ENCODE measurements at regions not wholly inside any gene's neighbourhood (a gene's known extent, or its start where the extent isn't known, plus 50 kb on each side); places are given as distances from the start of the nearest gene placed in this dataset.

- POLR2A ChIA-PET, result no interaction called here
- no peak overlapping the region for H3K27ac Mint-ChIP-seq
- peaks cover 34% of the 10 kb centered on the region for H3K4me1 Mint-ChIP-seq (ENCODE audit: low read depth)
- H3K4me3 Mint-ChIP-seq, result no peak overlapping the region
- CTCF ChIA-PET, result no interaction called here
- intact Hi-C loops (cut with micrococcal nuclease), result no loop called here
- DNase-seq, result no peak
- no peaks in the 10 kb centered on the region for H3K27me3 Mint-ChIP-seq
- H3K36me3 Mint-ChIP-seq, result no peaks in the 10 kb centered on the region
- H3K9me3 Mint-ChIP-seq, result no peaks in the 10 kb centered on the region
Measured at GRCh38 chr16:72480911-72481310, 309.0 kb upstream of the PMFBP1 start.

DNA sequence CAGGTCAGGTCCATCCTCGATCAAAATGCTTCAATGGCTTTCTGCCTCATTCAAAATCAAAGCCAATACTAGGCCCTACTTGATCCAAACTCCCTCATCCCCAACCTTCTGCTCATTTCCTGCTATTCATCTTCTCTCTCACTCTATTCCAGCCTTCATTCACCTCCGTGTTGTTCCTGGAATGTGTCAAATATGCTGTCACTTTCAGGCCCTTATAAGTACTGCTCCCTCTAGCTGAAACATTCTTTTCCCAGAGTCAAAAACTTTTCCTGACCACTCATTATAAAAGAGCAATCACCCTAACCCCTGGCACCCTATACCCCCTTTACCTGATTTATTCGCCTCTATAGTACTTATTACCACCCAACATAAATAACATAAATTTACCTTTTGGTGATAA, 303.7 kb upstream of the PMFBP1 start:
- H3K27me3 Mint-ChIP-seq, result no peaks in the 10 kb centered on the region
- intact Hi-C loops (cut with micrococcal nuclease), result loop anchor here (10.0 kb wide), 1 partner anchor 309 kb away; no protein-coding TSS in a partner anchor
- no peaks in the 10 kb centered on the region for H3K36me3 Mint-ChIP-seq
- CTCF ChIA-PET, result no interaction called here
- peaks cover 18% of the 10 kb centered on the region for H3K4me1 Mint-ChIP-seq (ENCODE audit: low read depth)
- POLR2A ChIA-PET, result no interaction called here
- H3K9me3 Mint-ChIP-seq, result no peaks in the 10 kb centered on the region
- H3K4me3 Mint-ChIP-seq, result no peak overlapping the region
- H3K27ac Mint-ChIP-seq, result no peak overlapping the region
- no peak for DNase-seq

DNA sequence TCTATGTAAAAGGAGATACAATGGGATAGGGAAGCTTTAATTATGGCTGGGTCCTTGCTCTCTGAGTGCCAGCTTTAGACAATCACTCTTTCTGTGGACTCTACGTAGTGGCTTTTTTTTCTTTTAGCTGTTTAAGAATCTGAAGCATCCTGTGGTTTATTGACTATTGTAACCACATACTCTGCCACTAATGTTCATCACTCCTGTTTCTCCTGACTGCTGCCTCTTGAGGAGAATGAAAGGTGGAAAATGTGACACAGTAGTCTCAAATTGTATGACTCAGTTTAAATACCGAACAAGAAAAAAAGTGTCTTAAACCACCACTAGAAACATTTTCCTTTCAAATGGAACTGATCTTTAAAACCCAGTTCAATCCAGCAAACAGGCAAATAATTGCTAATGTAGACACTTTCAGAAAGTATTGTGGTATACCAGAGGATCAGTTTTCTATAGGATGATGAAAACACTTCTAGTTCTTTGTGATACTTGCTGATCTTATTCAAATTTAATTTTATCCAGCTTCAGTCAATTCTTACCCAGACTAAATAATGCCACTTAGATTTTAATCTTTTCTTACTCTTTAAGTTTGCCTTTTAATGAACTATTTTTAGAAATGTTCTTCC, 302.7 kb upstream of the PMFBP1 start:
- no peak for DNase-seq
- ChIA-PET POLR2A (no interaction called here), CTCF (interaction anchor here (0.5 to 0.9 kb wide), 2 partner anchors 17 to 1822 kb away, joined by 3 to 5 read pairs; partner anchors contain the start of gene PSMD7)
- Mint-ChIP-seq H3K9me3 (no peaks in the 10 kb centered on the region), H3K4me3 (no peak overlapping the region), H3K36me3 (no peaks in the 10 kb centered on the region), H3K4me1 (ENCODE audit: low read depth) (peaks cover 15% of the 10 kb centered on the region), H3K27me3 (no peaks in the 10 kb centered on the region), H3K27ac (peak overlapping the region; percentile 11)
- intact Hi-C loops (cut with micrococcal nuclease), result loop anchor here (1.0 to 10.0 kb wide), 2 partner anchors 8 to 310 kb away; no protein-coding TSS in a partner anchor

DNA sequence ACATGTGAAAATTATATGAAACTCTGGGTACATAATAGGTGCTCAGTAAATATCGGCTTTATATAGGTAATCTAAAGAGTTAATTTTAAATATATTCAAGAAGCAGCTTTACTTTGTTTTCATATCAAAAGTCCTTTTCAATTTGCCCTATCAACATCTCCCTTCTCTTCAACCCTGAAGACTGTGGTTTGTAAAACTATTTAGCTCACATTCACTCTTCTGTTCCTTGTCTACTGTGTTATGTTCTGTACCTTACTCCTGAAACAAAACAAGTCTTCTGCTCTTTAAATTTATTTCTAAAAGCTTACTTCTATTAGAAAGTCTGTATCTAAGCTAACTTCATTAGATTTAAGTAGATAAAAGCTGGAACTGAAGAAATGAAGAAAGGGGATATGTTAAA, 301.7 kb upstream of the PMFBP1 start:
- Mint-ChIP-seq H3K4me3 (no peak overlapping the region), H3K36me3 (no peaks in the 10 kb centered on the region), H3K9me3 (no peaks in the 10 kb centered on the region), H3K27me3 (no peaks in the 10 kb centered on the region), H3K4me1 (ENCODE audit: low read depth) (peaks cover 15% of the 10 kb centered on the region), H3K27ac (no peak overlapping the region)
- intact Hi-C loops (cut with micrococcal nuclease), result loop anchor here (1.0 to 10.0 kb wide), 2 partner anchors 9 to 311 kb away; no protein-coding TSS in a partner anchor
- POLR2A ChIA-PET, result no interaction called here
- DNase-seq, result no peak
- CTCF ChIA-PET, result interaction anchor here (0.9 to 1.7 kb wide), 4 partner anchors 18 to 349 kb away, joined by 3 to 5 read pairs (median 4); no protein-coding TSS in a partner anchor

DNA sequence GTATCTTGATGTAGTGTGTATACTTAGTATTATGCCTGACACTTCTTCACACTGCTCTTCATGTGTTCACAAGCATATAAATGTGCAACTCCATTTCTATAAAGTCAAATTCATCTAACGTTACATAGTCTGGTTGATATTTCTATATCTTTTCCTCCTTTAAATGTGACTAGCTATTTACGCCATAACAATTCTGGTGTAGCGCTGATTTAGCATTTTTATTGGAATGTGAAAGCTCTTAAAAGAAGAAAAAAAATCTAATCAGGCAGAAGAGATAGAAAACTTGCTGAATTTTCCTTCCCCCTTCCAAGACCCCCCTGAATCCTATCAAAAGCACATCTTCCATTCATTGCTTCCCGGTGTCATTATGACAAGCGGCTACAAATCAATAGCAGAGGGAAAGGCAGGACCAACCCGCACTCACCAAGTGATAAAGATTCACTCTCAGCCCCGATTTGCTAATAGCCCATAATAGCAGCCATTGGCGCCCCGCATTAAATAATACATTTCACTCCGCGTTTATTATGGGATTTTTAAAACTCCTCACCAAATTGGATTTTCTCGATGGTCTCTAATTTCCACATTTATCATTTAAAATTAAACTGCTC, 299.5 kb upstream of the PMFBP1 start:
- no peak for DNase-seq
- POLR2A ChIA-PET, result no interaction called here
- H3K27ac Mint-ChIP-seq, result no peak overlapping the region
- H3K4me1 Mint-ChIP-seq (ENCODE audit: low read depth), result peaks cover 15% of the 10 kb centered on the region
- no peaks in the 10 kb centered on the region for H3K36me3 Mint-ChIP-seq
- no peaks in the 10 kb centered on the region for H3K9me3 Mint-ChIP-seq
- intact Hi-C loops (cut with micrococcal nuclease), result loop anchor here (10.0 kb wide), 1 partner anchor 313 kb away; no protein-coding TSS in a partner anchor
- H3K4me3 Mint-ChIP-seq, result no peak overlapping the region
- CTCF ChIA-PET, result interaction anchor here (1.3 to 1.9 kb wide), 2 partner anchors 31 to 346 kb away, joined by 4 to 9 read pairs; no protein-coding TSS in a partner anchor
- H3K27me3 Mint-ChIP-seq, result no peaks in the 10 kb centered on the region

DNA sequence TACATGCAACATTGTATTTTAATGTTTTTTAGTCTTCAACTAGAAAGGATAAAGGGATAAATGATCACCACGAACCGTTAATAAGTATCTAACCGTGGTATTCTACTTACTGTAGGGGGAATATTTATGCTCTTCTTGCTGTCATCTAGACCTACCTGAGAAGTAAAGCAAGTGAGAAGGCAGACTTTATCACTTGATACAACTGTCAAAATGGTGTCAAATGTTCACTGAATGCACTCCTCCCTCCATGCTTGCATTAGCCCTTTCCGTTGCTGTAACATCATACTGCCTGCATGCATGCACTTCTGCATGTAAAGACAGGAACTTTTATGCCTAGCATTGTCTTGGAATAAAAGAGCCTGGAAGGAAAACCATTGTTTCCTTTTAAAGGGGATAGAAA, 298.6 kb upstream of the PMFBP1 start:
- ChIA-PET CTCF (no interaction called here), POLR2A (no interaction called here)
- Mint-ChIP-seq H3K27me3 (no peaks in the 10 kb centered on the region), H3K36me3 (no peaks in the 10 kb centered on the region), H3K9me3 (no peaks in the 10 kb centered on the region), H3K4me1 (ENCODE audit: low read depth) (peaks cover 12% of the 10 kb centered on the region), H3K27ac (no peak overlapping the region), H3K4me3 (no peak overlapping the region)
- DNase-seq, result no peak
- intact Hi-C loops (cut with micrococcal nuclease), result loop anchor here (10.0 kb wide), 1 partner anchor 314 kb away; no protein-coding TSS in a partner anchor

DNA sequence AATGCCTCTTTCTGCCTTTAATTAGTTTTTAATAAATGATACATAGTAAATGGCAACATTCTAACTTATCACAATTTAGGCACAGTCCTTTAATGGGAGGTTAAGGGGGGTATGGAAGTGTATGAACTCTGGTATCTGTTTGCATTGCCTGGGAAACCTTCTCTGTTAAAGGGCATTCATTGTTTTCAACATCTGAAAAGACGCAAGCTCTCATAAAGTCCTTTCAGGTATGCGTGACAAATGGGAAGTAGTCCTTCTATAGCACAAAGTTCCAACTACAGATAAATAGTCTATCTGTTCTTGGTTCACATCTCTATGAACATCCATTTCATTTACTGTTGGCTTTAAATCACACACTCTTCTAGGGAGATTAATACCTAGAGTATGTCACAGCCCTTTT, 298.0 kb upstream of the PMFBP1 start:
- H3K4me1 Mint-ChIP-seq (ENCODE audit: low read depth), result peaks cover 8% of the 10 kb centered on the region
- no peaks in the 10 kb centered on the region for H3K9me3 Mint-ChIP-seq
- ChIA-PET POLR2A (no interaction called here), CTCF (no interaction called here)
- DNase-seq, result no peak
- H3K4me3 Mint-ChIP-seq, result no peak overlapping the region
- intact Hi-C loops (cut with micrococcal nuclease), result loop anchor here (10.0 kb wide), 1 partner anchor 315 kb away; no protein-coding TSS in a partner anchor
- no peak overlapping the region for H3K27ac Mint-ChIP-seq
- H3K36me3 Mint-ChIP-seq, result no peaks in the 10 kb centered on the region
- no peaks in the 10 kb centered on the region for H3K27me3 Mint-ChIP-seq

DNA sequence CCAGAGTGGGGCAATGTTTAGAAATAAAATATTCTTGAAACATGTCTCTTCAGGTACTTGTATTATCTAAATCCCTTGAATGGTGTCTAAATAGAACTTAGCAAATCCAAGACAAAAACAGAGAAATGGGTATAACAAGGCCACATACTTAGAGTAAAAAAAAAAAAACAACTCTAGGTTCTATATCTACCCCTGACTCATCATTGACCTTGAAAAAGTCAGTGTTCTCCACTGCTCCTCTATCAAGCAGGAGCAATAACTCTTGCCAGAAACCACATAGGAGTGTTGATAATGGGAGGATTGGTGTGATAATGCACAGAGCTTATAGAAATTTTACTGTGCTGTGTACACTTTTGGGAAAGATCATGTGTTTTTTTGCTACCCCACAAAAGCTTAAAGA, 296.6 kb upstream of the PMFBP1 start:
- intact Hi-C loops (cut with micrococcal nuclease), result no loop called here
- ChIA-PET POLR2A (no interaction called here), CTCF (no interaction called here)
- Mint-ChIP-seq H3K27ac (no peak overlapping the region), H3K9me3 (no peaks in the 10 kb centered on the region), H3K4me1 (ENCODE audit: low read depth) (no peaks in the 10 kb centered on the region), H3K27me3 (no peaks in the 10 kb centered on the region), H3K36me3 (no peaks in the 10 kb centered on the region), H3K4me3 (no peak overlapping the region)
- DNase-seq, result no peak

GRCh38 chr16:72467157-72467759, 295.3 kb upstream of the PMFBP1 start:
- Mint-ChIP-seq H3K27me3 (no peaks in the 10 kb centered on the region), H3K36me3 (no peaks in the 10 kb centered on the region), H3K9me3 (no peaks in the 10 kb centered on the region), H3K27ac (no peak overlapping the region), H3K4me3 (no peak overlapping the region), H3K4me1 (ENCODE audit: low read depth) (no peaks in the 10 kb centered on the region)
- DNase-seq, result no peak
- CTCF ChIA-PET, result interaction anchor here (0.7 to 3.8 kb wide), 10 partner anchors 9 to 345 kb away, joined by 3 to 29 read pairs (median 4); no protein-coding TSS in a partner anchor
- POLR2A ChIA-PET, result no interaction called here
- intact Hi-C loops (cut with micrococcal nuclease), result loop anchor here (1.0 kb wide), 1 partner anchor 67 kb away; no protein-coding TSS in a partner anchor

DNA sequence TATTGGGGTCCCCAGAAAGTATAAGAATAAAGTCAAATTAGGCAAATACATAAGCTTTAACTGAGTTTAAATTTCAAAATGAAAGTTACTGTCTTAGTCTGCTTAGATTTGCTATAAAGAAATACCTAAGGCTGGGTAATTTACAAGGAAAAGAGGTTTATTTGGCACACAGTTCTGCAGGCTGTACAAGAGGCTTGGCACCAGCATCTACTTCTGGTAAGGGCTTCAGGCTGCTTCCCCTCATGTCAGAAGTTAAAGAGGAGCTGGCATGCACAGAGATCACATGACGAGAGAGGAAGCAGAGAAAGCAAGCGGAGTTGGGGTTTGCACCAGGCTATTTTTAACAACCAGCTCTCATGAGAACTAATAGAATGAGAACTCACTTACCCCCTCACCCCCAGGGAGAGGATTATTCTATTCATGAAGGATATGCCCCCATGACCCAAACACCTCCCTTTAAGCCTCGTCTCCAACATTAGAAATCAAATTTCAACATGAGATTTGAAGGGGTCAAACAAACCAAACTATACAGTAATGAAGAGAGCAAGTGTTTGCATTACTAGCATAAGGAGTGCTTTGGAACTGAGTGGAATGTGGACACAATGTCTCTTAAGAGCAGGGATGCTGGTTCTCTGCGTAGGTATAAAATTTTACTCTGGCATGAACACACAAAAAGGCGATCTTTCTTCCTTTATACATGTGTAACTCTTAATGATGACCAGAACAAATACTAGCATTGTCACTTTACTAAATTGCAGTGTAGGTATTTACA, 292.8 kb upstream of the PMFBP1 start:
- ChIA-PET CTCF (interaction anchor here (3.8 kb wide), 1 partner anchor 64 kb away, joined by 24 read pairs; no protein-coding TSS in a partner anchor), POLR2A (no interaction called here)
- no peak overlapping the region for H3K4me3 Mint-ChIP-seq
- no peaks in the 10 kb centered on the region for H3K36me3 Mint-ChIP-seq
- no peaks in the 10 kb centered on the region for H3K4me1 Mint-ChIP-seq (ENCODE audit: low read depth)
- no peak overlapping the region for H3K27ac Mint-ChIP-seq
- no peaks in the 10 kb centered on the region for H3K27me3 Mint-ChIP-seq
- intact Hi-C loops (cut with micrococcal nuclease), result no loop called here
- no peaks in the 10 kb centered on the region for H3K9me3 Mint-ChIP-seq
- DNase-seq, result no peak

GRCh38 chr16:72464052-72464451, 292.1 kb upstream of the PMFBP1 start:
- Mint-ChIP-seq H3K27ac (no peak overlapping the region), H3K4me1 (ENCODE audit: low read depth) (no peaks in the 10 kb centered on the region), H3K4me3 (no peak overlapping the region), H3K36me3 (no peaks in the 10 kb centered on the region), H3K27me3 (no peaks in the 10 kb centered on the region), H3K9me3 (no peaks in the 10 kb centered on the region)
- POLR2A ChIA-PET, result no interaction called here
- intact Hi-C loops (cut with micrococcal nuclease), result no loop called here
- CTCF ChIA-PET, result interaction anchor here (0.7 to 3.8 kb wide), 2 partner anchors 64 to 66 kb away, joined by 3 to 24 read pairs; no protein-coding TSS in a partner anchor
- DNase-seq, result no peak

DNA sequence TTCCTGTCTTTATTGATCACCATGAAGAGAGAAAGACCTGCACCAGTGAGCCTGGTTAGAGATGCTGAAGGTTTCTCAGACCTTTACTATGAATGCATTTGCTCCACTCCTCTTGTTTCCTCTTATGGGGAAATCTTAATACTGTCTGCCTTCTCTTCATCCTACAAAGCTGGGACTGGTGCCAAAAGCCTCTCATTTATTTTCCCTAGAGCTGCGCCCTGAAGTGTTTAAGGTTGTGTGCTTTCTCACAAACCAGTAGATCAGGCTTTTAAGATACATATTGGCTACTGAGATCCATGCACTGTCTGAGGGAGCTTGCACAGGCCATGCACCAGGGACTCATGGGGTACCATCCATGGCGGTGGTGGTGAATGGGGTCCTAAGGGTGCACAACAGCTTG, 286.1 kb upstream of the PMFBP1 start:
- intact Hi-C loops (cut with micrococcal nuclease), result no loop called here
- no peaks in the 10 kb centered on the region for H3K4me1 Mint-ChIP-seq (ENCODE audit: low read depth)
- ChIA-PET CTCF (interaction anchor here (1.1 kb wide), 1 partner anchor 9 kb away, joined by 4 read pairs; no protein-coding TSS in a partner anchor), POLR2A (no interaction called here)
- no peaks in the 10 kb centered on the region for H3K27me3 Mint-ChIP-seq
- H3K36me3 Mint-ChIP-seq, result no peaks in the 10 kb centered on the region
- H3K4me3 Mint-ChIP-seq, result no peak overlapping the region
- no peak overlapping the region for H3K27ac Mint-ChIP-seq
- DNase-seq, result no peak
- H3K9me3 Mint-ChIP-seq, result peaks cover 15% of the 10 kb centered on the region

All from activated CD4-positive, alpha-beta memory T cell treated with anti-CD3 and anti-CD28 coated beads for 36 hours (primary cell).